Stimulated activated CD8-positive, alpha-beta memory T cell treated with anti-CD3 and anti-CD28 coated beads, Interleukin-7, amount 100 ng/mL, for 1 hour (primary cell): ENCODE measurements at regions not wholly inside any gene's neighbourhood (a gene's known extent, or its start where the extent isn't known, plus 50 kb on each side); places are given as distances from the start of the nearest gene placed in this dataset.
"Not testable (repeated sequence)": the region's sequence is repeated elsewhere in the genome, so short reads cannot be mapped to it uniquely, and the experiment has no call there.

Experiments
- DNase-seq, 2 donors: peaks; one replicate each; pipeline ENCODE4 v3.0.0-alpha.2; 2020; ENCODE audit warnings: low read depth in 2 of 2

- DNase-seq: no peak
Measured at GRCh38 chr12:119931402-119931801, 54.3 kb upstream of the CIT start.

GRCh38 chr12:119932921-119933320, 55.8 kb upstream of the CIT start:
- DNase-seq: no peak

GRCh38 chr12:119934780-119935179, 54.3 kb upstream of the BICDL1 start:
- DNase-seq: not testable (repeated sequence)

- DNase-seq: no peak
Measured at GRCh38 chr12:119936705-119937311, 52.2 kb upstream of the BICDL1 start.

- peak; percentile 44 to 57 for DNase-seq
Measured at GRCh38 chr12:119938049-119938667, 50.9 kb upstream of the BICDL1 start.
